NCI-H748 treated with DMSO at 0.1 percent for 48 hours (cell line): ENCODE measurements at regions not wholly inside any gene's neighbourhood (a gene's known extent, or its start where the extent isn't known, plus 50 kb on each side); places are given as distances from the start of the nearest gene placed in this dataset.

ENCODE experiments used
- DNase-seq: peaks from one replicate; lab custom pipeline; 2025; lab: John Stamatoyannopoulos, UW

- DNase-seq = no peak
These were observed 423.2 kb downstream of the ATP23 start for GRCh38 chr12:58364389-58365086.

GRCh38 chr12:58365087-58365390 is 423.7 kb downstream of the ATP23 start:
- no peak for DNase-seq

GRCh38 chr12:58367041-58367440 is 425.7 kb downstream of the ATP23 start:
- no peak for DNase-seq

- DNase-seq = no peak
These were observed 426.6 kb downstream of the ATP23 start for GRCh38 chr12:58368001-58368400.

- no peak for DNase-seq
These were observed 428.2 kb downstream of the ATP23 start for GRCh38 chr12:58369576-58369975.

GRCh38 chr12:58372298-58372697 is 430.9 kb downstream of the ATP23 start:
- DNase-seq = no peak

- no peak for DNase-seq
These were observed 436.7 kb downstream of the ATP23 start for GRCh38 chr12:58378028-58378427.

- DNase-seq = no peak
These were observed 440.2 kb downstream of the ATP23 start for GRCh38 chr12:58381546-58381945.

GRCh38 chr12:58384196-58384595 is 442.8 kb downstream of the ATP23 start:
- DNase-seq = no peak

GRCh38 chr12:58386136-58386535 is 444.8 kb downstream of the ATP23 start:
- no peak for DNase-seq

- no peak for DNase-seq
These were observed 445.8 kb downstream of the ATP23 start for GRCh38 chr12:58387199-58387598.

GRCh38 chr12:58388261-58388660 is 446.9 kb downstream of the ATP23 start:
- no peak for DNase-seq

- no peak for DNase-seq
These were observed 451.8 kb downstream of the ATP23 start for GRCh38 chr12:58393152-58393551.

GRCh38 chr12:58395056-58395455 is 453.7 kb downstream of the ATP23 start:
- no peak for DNase-seq

- DNase-seq = no peak
These were observed 454.1 kb downstream of the ATP23 start for GRCh38 chr12:58395470-58395869.

GRCh38 chr12:58396239-58396638 is 454.9 kb downstream of the ATP23 start:
- no peak for DNase-seq

- DNase-seq = no peak
These were observed 464.0 kb downstream of the ATP23 start for GRCh38 chr12:58405363-58405762.

- no peak for DNase-seq
These were observed 467.1 kb downstream of the ATP23 start for GRCh38 chr12:58408516-58408915.

- DNase-seq = no peak
These were observed 471.2 kb downstream of the ATP23 start for GRCh38 chr12:58412461-58413060.

- DNase-seq = no peak
These were observed 472.4 kb downstream of the ATP23 start for GRCh38 chr12:58413794-58414193.

- DNase-seq = no peak
These were observed 473.1 kb downstream of the ATP23 start for GRCh38 chr12:58414398-58414871.

- no peak for DNase-seq
These were observed 474.3 kb downstream of the ATP23 start for GRCh38 chr12:58415716-58416115.

- DNase-seq = no peak
These were observed 474.9 kb downstream of the ATP23 start for GRCh38 chr12:58416236-58416635.

- no peak for DNase-seq
These were observed 477.9 kb downstream of the ATP23 start for GRCh38 chr12:58419196-58419760.
